ENCODE measurements at regions not wholly inside any gene's neighbourhood (a gene's known extent, or its start where the extent isn't known, plus 50 kb on each side); places are given as distances from the start of the nearest gene placed in this dataset.
"Not testable (repeated sequence)": the region's sequence is repeated elsewhere in the genome, so short reads cannot be mapped to it uniquely, and the experiment has no call there.

- H3K9me3 ChIP-seq; intact Hi-C loops (cut with micrococcal nuclease; ENCODE audit: unreplicated experiment); POLR2A ChIA-PET; H3K9me3 Mint-ChIP-seq (ENCODE audit: unreplicated experiment); H3K4me3 ChIP-seq (ENCODE audit: low read depth, low read length); CTCF ChIA-PET; BruUV-seq (replicated peaks); H3K36me3 ChIP-seq (ENCODE audit: control insufficient read depth, insufficient read depth, low read length); DNase-seq; H3K27me3 Mint-ChIP-seq (ENCODE audit: insufficient read depth, unreplicated experiment); H3K4me1 ChIP-seq; H3K4me1 Mint-ChIP-seq (ENCODE audit: low read depth, unreplicated experiment); H3K27ac Mint-ChIP-seq (ENCODE audit: unreplicated experiment); H3K4me3 Mint-ChIP-seq (ENCODE audit: unreplicated experiment); H3K27me3 ChIP-seq (replicated peaks; ENCODE audit: control insufficient read depth, insufficient read depth, low read length); H3K36me3 Mint-ChIP-seq (ENCODE audit: insufficient read depth, unreplicated experiment): not testable (repeated sequence)
Observed at GRCh38 chr21:27917966-27918365, 951.1 kb upstream of the ADAMTS5 start.

GRCh38 chr21:27916326-27916725 lies 949.4 kb upstream of the ADAMTS5 start:
- peak overlapping the region; percentile 75 for H3K27ac Mint-ChIP-seq (ENCODE audit: unreplicated experiment)
- H3K9me3 ChIP-seq; H3K36me3 ChIP-seq (ENCODE audit: control insufficient read depth, insufficient read depth, low read length); H3K36me3 Mint-ChIP-seq (ENCODE audit: insufficient read depth, unreplicated experiment); BruUV-seq (replicated peaks); H3K27me3 ChIP-seq (replicated peaks; ENCODE audit: control insufficient read depth, insufficient read depth, low read length); intact Hi-C loops (cut with micrococcal nuclease; ENCODE audit: unreplicated experiment); H3K27me3 Mint-ChIP-seq (ENCODE audit: insufficient read depth, unreplicated experiment); H3K4me1 Mint-ChIP-seq (ENCODE audit: low read depth, unreplicated experiment); H3K4me3 Mint-ChIP-seq (ENCODE audit: unreplicated experiment); H3K4me1 ChIP-seq; DNase-seq; POLR2A ChIA-PET; CTCF ChIA-PET; H3K9me3 Mint-ChIP-seq (ENCODE audit: unreplicated experiment); H3K4me3 ChIP-seq (ENCODE audit: low read depth, low read length): not testable (repeated sequence)

GRCh38 chr21:27912133-27912532 lies 945.2 kb upstream of the ADAMTS5 start:
- H3K27me3 ChIP-seq (replicated peaks; ENCODE audit: control insufficient read depth, insufficient read depth, low read length); H3K9me3 ChIP-seq; H3K4me1 ChIP-seq; H3K4me3 ChIP-seq (ENCODE audit: low read depth, low read length); H3K36me3 Mint-ChIP-seq (ENCODE audit: insufficient read depth, unreplicated experiment); H3K4me1 Mint-ChIP-seq (ENCODE audit: low read depth, unreplicated experiment); DNase-seq; H3K36me3 ChIP-seq (ENCODE audit: control insufficient read depth, insufficient read depth, low read length); H3K9me3 Mint-ChIP-seq (ENCODE audit: unreplicated experiment); H3K4me3 Mint-ChIP-seq (ENCODE audit: unreplicated experiment); H3K27ac Mint-ChIP-seq (ENCODE audit: unreplicated experiment); CTCF ChIA-PET; intact Hi-C loops (cut with micrococcal nuclease; ENCODE audit: unreplicated experiment); BruUV-seq (replicated peaks); POLR2A ChIA-PET; H3K27me3 Mint-ChIP-seq (ENCODE audit: insufficient read depth, unreplicated experiment): not testable (repeated sequence)

GRCh38 chr21:27909487-27909886 lies 942.6 kb upstream of the ADAMTS5 start:
- H3K27me3 ChIP-seq (replicated peaks; ENCODE audit: control insufficient read depth, insufficient read depth, low read length); H3K27me3 Mint-ChIP-seq (ENCODE audit: insufficient read depth, unreplicated experiment); H3K4me3 Mint-ChIP-seq (ENCODE audit: unreplicated experiment); H3K4me1 Mint-ChIP-seq (ENCODE audit: low read depth, unreplicated experiment); DNase-seq; H3K9me3 Mint-ChIP-seq (ENCODE audit: unreplicated experiment); H3K9me3 ChIP-seq; CTCF ChIA-PET; H3K4me3 ChIP-seq (ENCODE audit: low read depth, low read length); POLR2A ChIA-PET; H3K27ac Mint-ChIP-seq (ENCODE audit: unreplicated experiment); H3K4me1 ChIP-seq; intact Hi-C loops (cut with micrococcal nuclease; ENCODE audit: unreplicated experiment); H3K36me3 Mint-ChIP-seq (ENCODE audit: insufficient read depth, unreplicated experiment); BruUV-seq (replicated peaks); H3K36me3 ChIP-seq (ENCODE audit: control insufficient read depth, insufficient read depth, low read length): not testable (repeated sequence)

GRCh38 chr21:27908816-27909215 lies 941.9 kb upstream of the ADAMTS5 start:
- CTCF ChIA-PET; H3K4me3 ChIP-seq (ENCODE audit: low read depth, low read length); H3K27ac Mint-ChIP-seq (ENCODE audit: unreplicated experiment); H3K27me3 ChIP-seq (replicated peaks; ENCODE audit: control insufficient read depth, insufficient read depth, low read length); H3K4me1 ChIP-seq; H3K9me3 Mint-ChIP-seq (ENCODE audit: unreplicated experiment); H3K9me3 ChIP-seq; H3K4me3 Mint-ChIP-seq (ENCODE audit: unreplicated experiment); H3K36me3 ChIP-seq (ENCODE audit: control insufficient read depth, insufficient read depth, low read length); H3K4me1 Mint-ChIP-seq (ENCODE audit: low read depth, unreplicated experiment); intact Hi-C loops (cut with micrococcal nuclease; ENCODE audit: unreplicated experiment); H3K27me3 Mint-ChIP-seq (ENCODE audit: insufficient read depth, unreplicated experiment); DNase-seq; POLR2A ChIA-PET; H3K36me3 Mint-ChIP-seq (ENCODE audit: insufficient read depth, unreplicated experiment); BruUV-seq (replicated peaks): not testable (repeated sequence)

GRCh38 chr21:27902904-27903303 lies 936.0 kb upstream of the ADAMTS5 start:
- H3K4me1 Mint-ChIP-seq (ENCODE audit: low read depth, unreplicated experiment); POLR2A ChIA-PET; H3K4me3 ChIP-seq (ENCODE audit: low read depth, low read length); H3K36me3 ChIP-seq (ENCODE audit: control insufficient read depth, insufficient read depth, low read length); H3K27me3 Mint-ChIP-seq (ENCODE audit: insufficient read depth, unreplicated experiment); H3K9me3 ChIP-seq; H3K4me1 ChIP-seq; H3K27ac Mint-ChIP-seq (ENCODE audit: unreplicated experiment); BruUV-seq (replicated peaks); intact Hi-C loops (cut with micrococcal nuclease; ENCODE audit: unreplicated experiment); H3K4me3 Mint-ChIP-seq (ENCODE audit: unreplicated experiment); H3K9me3 Mint-ChIP-seq (ENCODE audit: unreplicated experiment); DNase-seq; H3K36me3 Mint-ChIP-seq (ENCODE audit: insufficient read depth, unreplicated experiment); CTCF ChIA-PET; H3K27me3 ChIP-seq (replicated peaks; ENCODE audit: control insufficient read depth, insufficient read depth, low read length): not testable (repeated sequence)

- CTCF ChIA-PET; DNase-seq; H3K4me1 Mint-ChIP-seq (ENCODE audit: low read depth, unreplicated experiment); H3K36me3 ChIP-seq (ENCODE audit: control insufficient read depth, insufficient read depth, low read length); H3K27me3 Mint-ChIP-seq (ENCODE audit: insufficient read depth, unreplicated experiment); H3K27me3 ChIP-seq (replicated peaks; ENCODE audit: control insufficient read depth, insufficient read depth, low read length); H3K4me3 Mint-ChIP-seq (ENCODE audit: unreplicated experiment); H3K9me3 Mint-ChIP-seq (ENCODE audit: unreplicated experiment); H3K9me3 ChIP-seq; H3K36me3 Mint-ChIP-seq (ENCODE audit: insufficient read depth, unreplicated experiment); H3K4me3 ChIP-seq (ENCODE audit: low read depth, low read length); BruUV-seq (replicated peaks); POLR2A ChIA-PET; H3K27ac Mint-ChIP-seq (ENCODE audit: unreplicated experiment); H3K4me1 ChIP-seq; intact Hi-C loops (cut with micrococcal nuclease; ENCODE audit: unreplicated experiment): not testable (repeated sequence)
Observed at GRCh38 chr21:27893619-27894018, 926.7 kb upstream of the ADAMTS5 start.

Data from Caco-2 (cell line).